Endothelial cell of umbilical vein (primary cell): ENCODE measurements at regions not wholly inside any gene's neighbourhood (a gene's known extent, or its start where the extent isn't known, plus 50 kb on each side); places are given as distances from the start of the nearest gene placed in this dataset.

Experiments
- CTCF ChIP-seq, 2 donors: IDR thresholded peaks; 1 replicate in 1 of 2; 2 replicates in 1 of 2; pipeline ENCODE4 v1.5.1; 2011; ENCODE audit warnings: low read length in 2 of 2, mild to moderate bottlenecking in 2 of 2, moderate library complexity in 2 of 2, control low read depth in 1 of 2, inconsistent platforms in 1 of 2, low read depth in 1 of 2; ENCODE audit not compliant: insufficient read depth in 1 of 2; ENCODE audit errors: extremely low read depth in 1 of 2
- EZH2 ChIP-seq: IDR thresholded peaks from 2 replicates; pipeline ENCODE4 v1.6.1; 2012; ENCODE audit warnings: borderline replicate concordance, low read depth, mild to moderate bottlenecking, moderate library complexity, low read length, inconsistent platforms; ENCODE audit not compliant: severe bottlenecking
- GATA2 ChIP-seq: IDR thresholded peaks from 2 replicates; pipeline ENCODE4 v1.7.0; 2011; ENCODE audit warnings: low read depth, mild to moderate bottlenecking, moderate library complexity, mixed read lengths, low read length; ENCODE audit not compliant: insufficient read length, insufficient read depth
- JUN ChIP-seq: IDR thresholded peaks from 2 replicates; pipeline ENCODE4 v1.6.1; 2011; ENCODE audit warnings: borderline replicate concordance, low read depth; ENCODE audit not compliant: insufficient read length, insufficient read depth
- MAX ChIP-seq: IDR thresholded peaks from 2 replicates; pipeline ENCODE4 v1.6.1; 2011; ENCODE audit not compliant: insufficient read depth, insufficient read length
- MYC ChIP-seq: IDR thresholded peaks from one replicate; pipeline ENCODE4 v1.6.1; 2011; ENCODE audit warnings: mild to moderate bottlenecking, low read depth, low read length
- POLR2A ChIP-seq: IDR thresholded peaks from 2 replicates; pipeline ENCODE4 v1.6.1; 2012; ENCODE audit warnings: low read depth, mild to moderate bottlenecking, control low read depth, low read length
- POLR2AphosphoS5 ChIP-seq: IDR thresholded peaks from 2 replicates; pipeline ENCODE4 v1.6.1; 2012; ENCODE audit warnings: low read depth, mild to moderate bottlenecking, control low read depth, low read length, moderate library complexity; ENCODE audit not compliant: insufficient read depth

- TF ChIP-seq CTCF (IDR thresholded peaks at IDR 0.05; ENCODE audit: extremely low read depth in 1 of 2, insufficient read depth in 1 of 2, low read depth in 1 of 2, low read length in 2 of 2), result no peak
- TF ChIP-seq POLR2A, result no peak
- no peak for TF ChIP-seq EZH2
- no peak for TF ChIP-seq JUN
- TF ChIP-seq GATA2, result no peak
- no peak for TF ChIP-seq POLR2AphosphoS5
- TF ChIP-seq MAX, result no peak
- TF ChIP-seq MYC, result no peak
Measured at GRCh38 chr9:102087141-102087540, 348.7 kb upstream of the GRIN3A start.
